ENCODE measurements at regions not wholly inside any gene's neighbourhood (a gene's known extent, or its start where the extent isn't known, plus 50 kb on each side); places are given as distances from the start of the nearest gene placed in this dataset.

GRCh38 chr4:31598639-31599038 is 878.5 kb downstream of the PCDH7 start:
- WGBS, 2 experiments (ENCODE audit: extremely low coverage in 1 of 2, insufficient coverage in 1 of 2, insufficient read length in 1 of 2, insufficient replicate concordance in 2 of 2, low coverage in 1 of 2, low lambda C conversion rate in 2 of 2, missing lambda C conversion rate in 1 of 2), result 92% methylated on average over 3 of the region's 3 CpGs; no CpG with 5 or more reads in 1 of the 2 experiments
- no peak for FAIRE-seq
- TF ChIP-seq GTF2F1 (IDR thresholded peaks at IDR 0.05; ENCODE audit: borderline replicate concordance, low read depth, low read length) (no peak), BCL11A (IDR thresholded peaks at IDR 0.05; ENCODE audit: low read depth in 2 of 2, low read length in 2 of 2) (no peak), CEBPB (IDR thresholded peaks at IDR 0.05; ENCODE audit: low read depth, low read length) (no peak), FOSL1 (IDR thresholded peaks at IDR 0.05; ENCODE audit: insufficient read depth, low read depth, low read length) (no peak), RAD21 (IDR thresholded peaks at IDR 0.05 in 1 of 2, conservative IDR thresholded peaks at IDR 0.05 in 1 of 2; ENCODE audit: low read depth in 2 of 2, low read length in 2 of 2) (no peak), NANOG (IDR thresholded peaks at IDR 0.05; ENCODE audit: insufficient read depth, low read depth, low read length, poor library complexity, severe bottlenecking) (no peak), TAF1 (IDR thresholded peaks at IDR 0.05; ENCODE audit: low read depth, low read length) (no peak), NRF1 (IDR thresholded peaks at IDR 0.05; ENCODE audit: low read depth, low read length) (no peak), HDAC2 (IDR thresholded peaks at IDR 0.05; ENCODE audit: borderline replicate concordance in 1 of 2, low read depth in 2 of 2, low read length in 2 of 2) (no peak), CTBP2 (IDR thresholded peaks at IDR 0.05; ENCODE audit: borderline replicate concordance, insufficient read depth, insufficient read length, low read length) (no peak), POLR2AphosphoS5 (IDR thresholded peaks at IDR 0.05; ENCODE audit: low read depth, low read length) (no peak), KDM4A (IDR thresholded peaks at IDR 0.05; ENCODE audit: low read depth, low read length, severe bottlenecking) (no peak), USF2 (IDR thresholded peaks at IDR 0.05; ENCODE audit: low read length) (no peak), SIX5 (IDR thresholded peaks at IDR 0.05; ENCODE audit: low read depth, low read length) (no peak)

More at GRCh38 chr4:31598639-31599038, 878.5 kb downstream of the PCDH7 start:
- H3K79me2 ChIP-seq (ENCODE audit: control insufficient read depth in 1 of 2, insufficient read depth in 2 of 2, low read length in 2 of 2), result no peaks in the 10 kb centered on the region
- H2BK12ac ChIP-seq (ENCODE audit: low read depth, low read length), result no peak overlapping the region
- no peaks in the 10 kb centered on the region for H4K20me1 ChIP-seq (replicated peaks in 1 of 2; ENCODE audit: control insufficient read depth in 1 of 2, insufficient read depth in 2 of 2, low read length in 2 of 2)
- H3K4me2 ChIP-seq (ENCODE audit: insufficient read depth in 1 of 2, low read depth in 2 of 2, low read length in 2 of 2), result no peak overlapping the region
- DNase-seq (ENCODE audit: low read depth in 1 of 2, low spot score in 2 of 2), result no peak
- ChIA-PET CTCF (ENCODE audit: partially characterized antibody) (no interaction called here), POLR2A (ENCODE audit: partially characterized antibody) (no interaction called here)
- no peak overlapping the region for H2AK5ac ChIP-seq (ENCODE audit: low read depth, low read length)
- no peak overlapping the region for H2BK5ac ChIP-seq (ENCODE audit: low read depth, low read length)
- no peaks in the 10 kb centered on the region; a peak in 1 of 7 replicates for H3K4me1 ChIP-seq (replicated peaks in 1 of 4; ENCODE audit: control insufficient read depth in 3 of 4, insufficient read depth in 4 of 4, low read length in 3 of 4)
- H3K9me3 ChIP-seq (ENCODE audit: insufficient read depth in 2 of 2, low read depth in 1 of 2, low read length in 1 of 2), result no peaks in the 10 kb centered on the region
- no peak overlapping the region for H4K5ac ChIP-seq (ENCODE audit: insufficient read length, low read depth, low read length)
- no peak overlapping the region for H3K9ac ChIP-seq (replicated peaks in 1 of 4; ENCODE audit: extremely low read depth in 1 of 4, low read depth in 3 of 4, low read length in 3 of 4)
- no peak overlapping the region for H4K91ac ChIP-seq (replicated peaks; ENCODE audit: insufficient read length, low read length)
- no peak overlapping the region for H4K8ac ChIP-seq (ENCODE audit: extremely low read depth, insufficient read depth, low read length)
- H3K23ac ChIP-seq (ENCODE audit: insufficient read length), result no peak overlapping the region
- no peak overlapping the region for H3K56ac ChIP-seq (replicated peaks; ENCODE audit: insufficient read length, low read depth, low read length)
- H3K4me3 ChIP-seq (ENCODE audit: extremely low read depth in 1 of 4, insufficient read depth in 2 of 4, low read depth in 3 of 4, low read length in 4 of 4), result no peak overlapping the region
- no peak overlapping the region for H2BK15ac ChIP-seq (ENCODE audit: low read length)
- H3K4ac ChIP-seq (replicated peaks; ENCODE audit: insufficient read length, low read depth, low read length), result no peak overlapping the region
- no peaks in the 10 kb centered on the region for H3K27me3 ChIP-seq (replicated peaks in 1 of 4; ENCODE audit: control insufficient read depth in 3 of 4, extremely low read depth in 1 of 4, insufficient read depth in 3 of 4, low read length in 3 of 4)
- no peak overlapping the region for H2BK20ac ChIP-seq (ENCODE audit: low read length)
- H3K18ac ChIP-seq (ENCODE audit: extremely low read depth, low read length), result no peak overlapping the region
- no peaks in the 10 kb centered on the region for H3K23me2 ChIP-seq (ENCODE audit: low read depth, low read length)
- H2BK120ac ChIP-seq (replicated peaks; ENCODE audit: low read depth, low read length), result no peak overlapping the region
- H2AFZ ChIP-seq (ENCODE audit: low read length), result no peak overlapping the region
- no peaks in the 10 kb centered on the region for H3K36me3 ChIP-seq (ENCODE audit: control insufficient read depth in 2 of 4, insufficient read depth in 4 of 4, low read length in 3 of 4)
- H3K14ac ChIP-seq (ENCODE audit: insufficient read length), result no peak overlapping the region
- no peaks in the 10 kb centered on the region for H3K79me1 ChIP-seq (ENCODE audit: low read depth, low read length)
- H3K27ac ChIP-seq (ENCODE audit: low read depth, low read length), result no peak overlapping the region
